HCT116 (cell line): ENCODE measurements at regions not wholly inside any gene's neighbourhood (a gene's known extent, or its start where the extent isn't known, plus 50 kb on each side); places are given as distances from the start of the nearest gene placed in this dataset.

Experiments
- ATAC-seq: fragments of 200-7000 bp; cut with Tn5 transposase; 2 replicates; pipeline ENCODE4 v1.9.1; 2020; ENCODE audit warnings: mild to moderate bottlenecking, moderate library complexity
- BruUV-seq: library from RNA; stranded (reverse); fragments of 400-500 nt; replicated peaks from 2 replicates; lab custom pipeline; 2021; lab: Mats Ljungman, UMichigan
- CTCF ChIA-PET: fragments of 300-600 bp; sonication (Branson Sonifier 250); formaldehyde crosslinking; loops from one replicate; lab custom pipeline; 2021; ENCODE audit warnings: antibody characterized with exemption; lab: Charles Lee
- POLR2A ChIA-PET: fragments of 300-600, 350-600 bp; sonication (Branson Sonifier 250); formaldehyde crosslinking; loops from one replicate; lab custom pipeline; 2021; ENCODE audit warnings: antibody characterized with exemption; lab: Charles Lee
- RAD21 ChIA-PET, 2 experiments: fragments of 300-600 bp; sonication (Branson Sonifier 250); formaldehyde crosslinking; loops; one replicate each; lab custom pipeline; 2023; ENCODE audit warnings: low total read pairs in 2 of 2; ENCODE audit not compliant: uncharacterized antibody in 2 of 2, unreplicated experiment in 2 of 2, low non-redundant PET in 1 of 2; lab: Charles Lee
- DNase-seq: peaks from one replicate; pipeline ENCODE4 v3.0.0-alpha.2; 2010; ENCODE audit warnings: low read depth, low spot score
- H2AFZ ChIP-seq: fragments of 200-600 bp; shearing (Covaris generic), sonication (generic); 2 replicates; pipeline ENCODE4 v1.6.1; 2017; ENCODE audit warnings: low read depth, mixed run types, mixed read lengths, antibody characterized with exemption, low read length; ENCODE audit not compliant: poor library complexity, severe bottlenecking
- H3K27ac ChIP-seq: 2 replicates; pipeline ENCODE4 v1.5.1; 2012; ENCODE audit warnings: low read depth, low read length
- H3K27me3 ChIP-seq: fragments of 200-600 bp; sonication (generic); 2 replicates; pipeline ENCODE4 v1.6.1; 2016; ENCODE audit warnings: mixed run types, low read length, mixed read lengths; ENCODE audit not compliant: insufficient read depth
- H3K36me3 ChIP-seq, 2 experiments: fragments of 200-500 bp in 1 of 2; fragments of 200-600 bp in 1 of 2; sonication (Bioruptor generic) in 1 of 2; sonication (generic) in 1 of 2; 2 replicates each; pipeline versions ENCODE4 v1.5.1 to v1.6.1; 2014 to 2016; ENCODE audit warnings: low read length in 2 of 2, inconsistent platforms in 1 of 2, mixed read lengths in 1 of 2, mixed run types in 1 of 2; ENCODE audit not compliant: insufficient read depth in 2 of 2, control insufficient read depth in 1 of 2
- H3K4me1 ChIP-seq, 2 experiments: fragments of 200-600 bp in 1 of 2; sonication (generic) in 1 of 2; 2 replicates each; pipeline versions ENCODE4 v1.5.1 to v1.6.1; 2012 to 2017; ENCODE audit warnings: low read length in 2 of 2, inconsistent platforms in 1 of 2, mild to moderate bottlenecking in 1 of 2, mixed read lengths in 1 of 2, mixed run types in 1 of 2, moderate library complexity in 1 of 2; ENCODE audit not compliant: insufficient read depth in 2 of 2, control insufficient read depth in 1 of 2
- H3K4me2 ChIP-seq: fragments of 200-600 bp; sonication (generic); 2 replicates; pipeline ENCODE4 v1.6.1; 2017; ENCODE audit warnings: mixed run types, low read length, mixed read lengths
- H3K4me3 ChIP-seq, 2 experiments: fragments of 200-600 bp in 1 of 2; sonication (generic) in 1 of 2; replicated peaks in 1 of 2; 2 replicates each; pipeline ENCODE4 v1.5.1; 2011 to 2016; ENCODE audit warnings: low read length in 2 of 2, control low read depth in 1 of 2, low read depth in 1 of 2, mild to moderate bottlenecking in 1 of 2, mixed read lengths in 1 of 2, mixed run types in 1 of 2
- H3K79me2 ChIP-seq: fragments of 200-600 bp; sonication (generic); 2 replicates; pipeline ENCODE4 v1.6.1; 2017; ENCODE audit warnings: mild to moderate bottlenecking, mixed run types, low read length, moderate library complexity, mixed read lengths; ENCODE audit not compliant: insufficient read depth
- H3K9ac ChIP-seq: fragments of 200-600 bp; sonication (generic); 2 replicates; pipeline ENCODE4 v1.6.1; 2016; ENCODE audit warnings: low read length, mixed read lengths
- H3K9me2 ChIP-seq: fragments of 200-600 bp; sonication (generic), shearing (Covaris generic); 2 replicates; pipeline ENCODE4 v1.6.1; 2017; ENCODE audit warnings: mixed run types, mild to moderate bottlenecking, moderate library complexity; ENCODE audit not compliant: insufficient read depth
- H3K9me3 ChIP-seq, 2 experiments: fragments of 200-500 bp in 1 of 2; fragments of 200-600 bp in 1 of 2; sonication (Bioruptor generic) in 1 of 2; sonication (generic) in 1 of 2; 2 replicates each; pipeline ENCODE4 v1.6.1; 2014 to 2017; ENCODE audit warnings: low read length in 2 of 2, mixed read lengths in 2 of 2, inconsistent platforms in 1 of 2, low read depth in 1 of 2, mild to moderate bottlenecking in 1 of 2, mixed run types in 1 of 2, moderate library complexity in 1 of 2; ENCODE audit not compliant: control insufficient read depth in 1 of 2, insufficient read depth in 1 of 2
- H4K20me1 ChIP-seq: fragments of 200-600 bp; sonication (generic), shearing (Covaris generic); 2 replicates; pipeline ENCODE4 v1.6.1; 2017; ENCODE audit warnings: mixed run types, mild to moderate bottlenecking, moderate library complexity; ENCODE audit not compliant: insufficient read depth
- CEBPB ChIP-seq: IDR thresholded peaks from 2 replicates; pipeline ENCODE4 v1.6.1; 2012; ENCODE audit warnings: low read depth
- EGR1 ChIP-seq: IDR thresholded peaks from 2 replicates; pipeline ENCODE4 v1.6.1; 2012; ENCODE audit warnings: low read depth
- EZH2phosphoT487 ChIP-seq: fragments of 200-600 bp; IDR thresholded peaks from 2 replicates; pipeline ENCODE4 v1.6.1; 2018; ENCODE audit warnings: antibody characterized with exemption, borderline replicate concordance
- FOSL1 ChIP-seq: IDR thresholded peaks from 2 replicates; pipeline ENCODE4 v1.6.1; 2012; ENCODE audit warnings: low read depth
- POLR2A ChIP-seq: IDR thresholded peaks from 2 replicates; pipeline ENCODE4 v1.7.0; 2011; ENCODE audit warnings: borderline replicate concordance; ENCODE audit not compliant: insufficient read depth, insufficient read length; ENCODE audit errors: extremely low read depth
- POLR2AphosphoS5 ChIP-seq: IDR thresholded peaks from 2 replicates; pipeline ENCODE4 v1.6.1; 2011; ENCODE audit warnings: mild to moderate bottlenecking, low read depth, low read length, moderate library complexity
- RAD21 ChIP-seq: IDR thresholded peaks from 2 replicates; pipeline ENCODE4 v1.6.1; 2012; ENCODE audit warnings: low read depth, mild to moderate bottlenecking
- SIN3A ChIP-seq: IDR thresholded peaks from 2 replicates; pipeline ENCODE4 v1.6.1; 2012; ENCODE audit warnings: low read depth
- SP1 ChIP-seq: IDR thresholded peaks from 2 replicates; pipeline ENCODE4 v1.6.1; 2012; ENCODE audit warnings: low read depth
- SRF ChIP-seq: IDR thresholded peaks from 2 replicates; pipeline ENCODE4 v1.6.1; 2012; ENCODE audit warnings: low read depth
- TCF7L2 ChIP-seq: IDR thresholded peaks from 2 replicates; pipeline ENCODE4 v1.7.0; 2011; ENCODE audit warnings: borderline replicate concordance, inconsistent platforms; ENCODE audit not compliant: insufficient read depth, insufficient read length; ENCODE audit errors: extremely low read depth
- YY1 ChIP-seq: IDR thresholded peaks from 2 replicates; pipeline ENCODE4 v1.6.1; 2011; ENCODE audit warnings: low read length, low read depth, moderate library complexity, mild to moderate bottlenecking; ENCODE audit not compliant: insufficient replicate concordance; ENCODE audit errors: extremely low read depth
- ZFX ChIP-seq: fragments of 450-650 bp; IDR thresholded peaks from 2 replicates; pipeline ENCODE4 v1.6.1; 2017
- ZNF274 ChIP-seq: fragments of 200-500 bp; sonication (Bioruptor generic); IDR thresholded peaks from 2 replicates; pipeline ENCODE4 v1.6.1; 2014; ENCODE audit warnings: mild to moderate bottlenecking, low read depth, low read length, inconsistent platforms
- intact Hi-C: fragments of 100-400 bp; cut with micrococcal nuclease; formaldehyde crosslinking; loops from 2 replicates; pipeline ENCODE4 v1.10.0; 2022
- TF ChIP-seq, protein P1 (sequence below): IDR thresholded peaks from 2 replicates; pipeline ENCODE4 v1.6.1; 2012
- TF ChIP-seq, protein P2 (sequence below): IDR thresholded peaks from 2 replicates; pipeline ENCODE4 v1.6.1; 2011; ENCODE audit warnings: mild to moderate bottlenecking, low read length, moderate library complexity; ENCODE audit not compliant: insufficient replicate concordance; ENCODE audit errors: extremely low read depth
- TF ChIP-seq, protein P3 (sequence below), 3 experiments: fragments of 200-600 bp in 1 of 3; sonication (generic) in 1 of 3; IDR thresholded peaks in 2 of 3; conservative IDR thresholded peaks in 1 of 3; 2 replicates each; pipeline ENCODE4 v1.5.1; 2012 to 2017; ENCODE audit warnings: low read depth in 2 of 3, low read length in 2 of 3, antibody characterized with exemption in 1 of 3, borderline replicate concordance in 1 of 3, control low read depth in 1 of 3, mild to moderate bottlenecking in 1 of 3, mixed read lengths in 1 of 3, mixed run types in 1 of 3, moderate library complexity in 1 of 3; ENCODE audit not compliant: insufficient read depth in 1 of 3

DNA sequence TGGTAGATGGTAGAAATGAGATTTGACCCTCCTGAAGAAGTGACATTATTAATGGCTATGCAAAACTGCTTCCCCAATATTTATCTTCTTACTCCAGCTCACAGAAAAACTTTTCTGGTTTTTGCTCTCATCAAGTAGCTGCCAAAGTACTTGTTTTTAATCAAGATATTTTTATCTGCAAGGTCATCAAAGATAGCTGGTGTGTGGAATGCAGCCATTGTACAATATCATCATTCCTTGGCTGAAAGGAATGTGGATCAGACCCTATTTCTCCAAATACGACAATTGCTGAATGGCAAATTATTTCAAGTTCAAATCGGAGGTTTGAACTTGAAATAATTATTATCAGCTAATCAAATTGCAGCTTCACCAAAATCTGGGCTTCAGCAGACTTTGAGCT is 126.9 kb upstream of the SLC7A14 start:
- Histone ChIP-seq H3K4me2 (no peak overlapping the region), H3K4me1 (no peaks in the 10 kb centered on the region), H3K9ac (no peak overlapping the region), H3K9me3 (no peaks in the 10 kb centered on the region), H2AFZ (no peak overlapping the region), H3K27ac (no peak overlapping the region), H3K27me3 (no peaks in the 10 kb centered on the region), H3K4me3 (no peak overlapping the region), H3K79me2 (no peaks in the 10 kb centered on the region), H3K36me3 (no peaks in the 10 kb centered on the region), H3K9me2 (no peaks in the 10 kb centered on the region), H4K20me1 (no peaks in the 10 kb centered on the region)
- TF ChIP-seq, protein P1, sequence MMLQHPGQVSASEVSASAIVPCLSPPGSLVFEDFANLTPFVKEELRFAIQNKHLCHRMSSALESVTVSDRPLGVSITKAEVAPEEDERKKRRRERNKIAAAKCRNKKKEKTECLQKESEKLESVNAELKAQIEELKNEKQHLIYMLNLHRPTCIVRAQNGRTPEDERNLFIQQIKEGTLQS, result no peak
- TF ChIP-seq EGR1 (no peak), EZH2phosphoT487 (no peak), SIN3A (no peak), FOSL1 (no peak), POLR2A (no peak), RAD21 (no peak), POLR2AphosphoS5 (no peak), CEBPB (no peak), ZFX (no peak), TCF7L2 (no peak), YY1 (no peak), ZNF274 (no peak), SP1 (no peak), SRF (no peak)
- TF ChIP-seq, protein P2, sequence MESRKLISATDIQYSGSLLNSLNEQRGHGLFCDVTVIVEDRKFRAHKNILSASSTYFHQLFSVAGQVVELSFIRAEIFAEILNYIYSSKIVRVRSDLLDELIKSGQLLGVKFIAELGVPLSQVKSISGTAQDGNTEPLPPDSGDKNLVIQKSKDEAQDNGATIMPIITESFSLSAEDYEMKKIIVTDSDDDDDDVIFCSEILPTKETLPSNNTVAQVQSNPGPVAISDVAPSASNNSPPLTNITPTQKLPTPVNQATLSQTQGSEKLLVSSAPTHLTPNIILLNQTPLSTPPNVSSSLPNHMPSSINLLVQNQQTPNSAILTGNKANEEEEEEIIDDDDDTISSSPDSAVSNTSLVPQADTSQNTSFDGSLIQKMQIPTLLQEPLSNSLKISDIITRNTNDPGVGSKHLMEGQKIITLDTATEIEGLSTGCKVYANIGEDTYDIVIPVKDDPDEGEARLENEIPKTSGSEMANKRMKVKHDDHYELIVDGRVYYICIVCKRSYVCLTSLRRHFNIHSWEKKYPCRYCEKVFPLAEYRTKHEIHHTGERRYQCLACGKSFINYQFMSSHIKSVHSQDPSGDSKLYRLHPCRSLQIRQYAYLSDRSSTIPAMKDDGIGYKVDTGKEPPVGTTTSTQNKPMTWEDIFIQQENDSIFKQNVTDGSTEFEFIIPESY, result no peak
- TF ChIP-seq, protein P3, sequence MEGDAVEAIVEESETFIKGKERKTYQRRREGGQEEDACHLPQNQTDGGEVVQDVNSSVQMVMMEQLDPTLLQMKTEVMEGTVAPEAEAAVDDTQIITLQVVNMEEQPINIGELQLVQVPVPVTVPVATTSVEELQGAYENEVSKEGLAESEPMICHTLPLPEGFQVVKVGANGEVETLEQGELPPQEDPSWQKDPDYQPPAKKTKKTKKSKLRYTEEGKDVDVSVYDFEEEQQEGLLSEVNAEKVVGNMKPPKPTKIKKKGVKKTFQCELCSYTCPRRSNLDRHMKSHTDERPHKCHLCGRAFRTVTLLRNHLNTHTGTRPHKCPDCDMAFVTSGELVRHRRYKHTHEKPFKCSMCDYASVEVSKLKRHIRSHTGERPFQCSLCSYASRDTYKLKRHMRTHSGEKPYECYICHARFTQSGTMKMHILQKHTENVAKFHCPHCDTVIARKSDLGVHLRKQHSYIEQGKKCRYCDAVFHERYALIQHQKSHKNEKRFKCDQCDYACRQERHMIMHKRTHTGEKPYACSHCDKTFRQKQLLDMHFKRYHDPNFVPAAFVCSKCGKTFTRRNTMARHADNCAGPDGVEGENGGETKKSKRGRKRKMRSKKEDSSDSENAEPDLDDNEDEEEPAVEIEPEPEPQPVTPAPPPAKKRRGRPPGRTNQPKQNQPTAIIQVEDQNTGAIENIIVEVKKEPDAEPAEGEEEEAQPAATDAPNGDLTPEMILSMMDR (IDR thresholded peaks at IDR 0.05 in 2 of 3, conservative IDR thresholded peaks at IDR 0.05 in 1 of 3; ENCODE audit: borderline replicate concordance in 1 of 3, insufficient read depth in 1 of 3, low read depth in 2 of 3, low read length in 2 of 3), result no peak
- no TSS peak for BruUV-seq
- CTCF ChIA-PET, result no interaction called here
- RAD21 ChIA-PET, result no interaction called here
- intact Hi-C loops, result no loop called here
- POLR2A ChIA-PET, result no interaction called here
- DNase-seq, result no peak
- no peak for ATAC-seq
